CD4-positive, alpha-beta memory T cell (primary cell): ENCODE measurements at regions not wholly inside any gene's neighbourhood (a gene's known extent, or its start where the extent isn't known, plus 50 kb on each side); places are given as distances from the start of the nearest gene placed in this dataset.

Experiments
- CTCF ChIA-PET: fragments of 350-600 bp; sonication (Branson Sonifier 250); formaldehyde crosslinking; loops from one replicate; lab custom pipeline; 2021; ENCODE audit warnings: inconsistent platforms; ENCODE audit not compliant: partially characterized antibody; lab: Charles Lee
- POLR2A ChIA-PET: fragments of 350-600 bp; sonication (Branson Sonifier 250); formaldehyde crosslinking; loops from one replicate; lab custom pipeline; 2021; ENCODE audit not compliant: partially characterized antibody; lab: Charles Lee
- DNase-seq, 5 donors: peaks; one replicate each; pipeline versions ENCODE4 v3.0.0 to v3.0.0-alpha.2; 2020 to 2022; ENCODE audit warnings: mixed read lengths in 1 of 5
- H3K27ac ChIP-seq: one replicate; pipeline ENCODE4 v1.7.0; 2013; ENCODE audit warnings: low read depth, low read length
- H3K27me3 ChIP-seq: 2 replicates; pipeline ENCODE4 v1.7.0; 2013; ENCODE audit warnings: mild to moderate bottlenecking, low read length, moderate library complexity; ENCODE audit not compliant: insufficient read depth
- H3K36me3 ChIP-seq: 2 replicates; pipeline ENCODE4 v1.7.0; 2013; ENCODE audit warnings: mild to moderate bottlenecking, low read length, moderate library complexity; ENCODE audit not compliant: insufficient read depth
- H3K4me1 ChIP-seq: 2 replicates; pipeline ENCODE4 v1.7.0; 2013; ENCODE audit warnings: mild to moderate bottlenecking, low read length, moderate library complexity; ENCODE audit not compliant: insufficient read depth
- H3K4me3 ChIP-seq, 2 donors: one replicate each; pipeline ENCODE4 v1.7.0; 2013; ENCODE audit warnings: low read length in 2 of 2, mild to moderate bottlenecking in 1 of 2
- H3K9me3 ChIP-seq, 2 donors: one replicate each; pipeline ENCODE4 v1.7.0; 2013; ENCODE audit warnings: low read length in 2 of 2, control low read depth in 1 of 2; ENCODE audit not compliant: control insufficient read depth in 1 of 2
- H3K27ac Mint-ChIP-seq, 7 donors: one replicate each; pipeline ENCODE4 v1.8.0; 2020 to 2021; ENCODE audit warnings: mixed read lengths in 7 of 7, mild to moderate bottlenecking in 6 of 7, inconsistent platforms in 3 of 7, moderate library complexity in 3 of 7
- H3K27me3 Mint-ChIP-seq, 2 donors: one replicate each; pipeline ENCODE4 v1.8.0; 2020 to 2021; ENCODE audit warnings: mixed read lengths in 2 of 2
- H3K36me3 Mint-ChIP-seq, 2 donors: one replicate each; pipeline ENCODE4 v1.8.0; 2020 to 2021; ENCODE audit warnings: mixed read lengths in 2 of 2, inconsistent platforms in 1 of 2, mild to moderate bottlenecking in 1 of 2
- H3K4me1 Mint-ChIP-seq, 4 donors: one replicate each; pipeline ENCODE4 v1.8.0; 2020 to 2021; ENCODE audit warnings: mixed read lengths in 4 of 4, mild to moderate bottlenecking in 1 of 4
- H3K4me3 Mint-ChIP-seq, 8 donors: one replicate each; pipeline ENCODE4 v1.8.0; 2020 to 2021; ENCODE audit warnings: mixed read lengths in 8 of 8, mild to moderate bottlenecking in 7 of 8, moderate library complexity in 6 of 8, inconsistent platforms in 3 of 8
- H3K9me3 Mint-ChIP-seq, 8 donors: one replicate each; pipeline ENCODE4 v1.8.0; 2020 to 2021; ENCODE audit warnings: mixed read lengths in 8 of 8, mild to moderate bottlenecking in 5 of 8, inconsistent platforms in 3 of 8, moderate library complexity in 1 of 8
- intact Hi-C: fragments of 100-400 bp; cut with micrococcal nuclease; formaldehyde crosslinking; loops from one replicate; pipeline ENCODE4 v1.15.1; 2023

DNA sequence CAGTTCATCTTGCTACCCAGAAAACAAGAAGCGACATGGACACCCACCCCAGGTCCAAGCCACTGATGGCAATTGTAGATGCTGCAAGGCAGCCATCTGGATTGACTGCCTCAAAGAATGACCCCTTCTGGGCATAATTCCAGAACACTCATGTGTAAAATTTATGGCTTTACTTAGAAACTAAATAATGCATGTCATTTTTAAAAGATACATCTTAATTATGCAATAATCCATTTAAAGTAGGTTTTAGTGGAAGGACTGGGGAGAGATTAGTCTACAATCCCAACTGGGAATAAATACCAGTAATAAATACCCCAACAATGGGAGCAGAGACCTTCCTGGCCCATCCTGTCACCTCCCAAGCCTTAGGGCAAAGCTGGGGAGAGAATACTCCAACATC lies 247.7 kb downstream of the SS18 start:
- no peak overlapping the region for H3K27ac ChIP-seq
- Mint-ChIP-seq H3K27ac (no peak overlapping the region), H3K4me3 (no peak overlapping the region), H3K9me3 (no peaks in the 10 kb centered on the region), H3K36me3 (no peaks in the 10 kb centered on the region), H3K27me3 (peaks cover 1 to 2% of the 10 kb centered on the region in 2 donors), H3K4me1 (peaks cover 2 to 6% (median 4%) of the 10 kb centered on the region in 4 donors)
- H3K27me3 ChIP-seq, result no peaks in the 10 kb centered on the region
- intact Hi-C loops, result no loop called here
- H3K9me3 ChIP-seq, result no peaks in the 10 kb centered on the region
- POLR2A ChIA-PET, result no interaction called here
- no peak overlapping the region for H3K4me3 ChIP-seq
- H3K36me3 ChIP-seq, result no peaks in the 10 kb centered on the region
- CTCF ChIA-PET, result no interaction called here
- no peak for DNase-seq
- no peaks in the 10 kb centered on the region for H3K4me1 ChIP-seq

DNA sequence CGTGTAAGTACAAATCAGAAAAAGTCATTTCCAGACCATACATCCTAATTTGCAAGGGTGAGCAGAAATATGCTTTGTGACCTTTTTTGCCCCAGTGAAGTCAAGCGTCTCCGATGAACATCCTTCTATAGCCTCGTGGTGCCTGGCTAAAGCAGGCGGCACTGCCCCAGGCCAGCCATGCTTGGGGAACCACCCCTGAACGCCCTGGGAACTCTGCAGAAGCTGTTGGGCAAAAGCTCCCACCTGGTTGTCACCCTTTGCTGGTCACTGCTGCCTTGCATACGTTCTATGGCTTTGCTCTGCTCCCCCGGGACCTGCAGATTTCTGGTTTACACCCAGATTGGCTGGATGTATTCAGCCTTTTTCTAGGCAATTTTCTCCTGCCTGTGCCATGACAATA lies 256.4 kb downstream of the SS18 start:
- no peaks in the 10 kb centered on the region for H3K4me1 Mint-ChIP-seq
- no peaks in the 10 kb centered on the region for H3K36me3 Mint-ChIP-seq
- H3K4me3 Mint-ChIP-seq, result no peak overlapping the region
- CTCF ChIA-PET, result no interaction called here
- H3K27ac Mint-ChIP-seq, result no peak overlapping the region
- intact Hi-C loops, result no loop called here
- no peak for DNase-seq
- Histone ChIP-seq H3K9me3 (no peaks in the 10 kb centered on the region), H3K4me3 (no peak overlapping the region), H3K27ac (no peak overlapping the region), H3K4me1 (no peaks in the 10 kb centered on the region), H3K36me3 (no peaks in the 10 kb centered on the region), H3K27me3 (no peaks in the 10 kb centered on the region)
- H3K27me3 Mint-ChIP-seq, result peaks cover 4 to 6% of the 10 kb centered on the region in 2 donors
- H3K9me3 Mint-ChIP-seq, result no peaks in the 10 kb centered on the region
- POLR2A ChIA-PET, result no interaction called here

DNA sequence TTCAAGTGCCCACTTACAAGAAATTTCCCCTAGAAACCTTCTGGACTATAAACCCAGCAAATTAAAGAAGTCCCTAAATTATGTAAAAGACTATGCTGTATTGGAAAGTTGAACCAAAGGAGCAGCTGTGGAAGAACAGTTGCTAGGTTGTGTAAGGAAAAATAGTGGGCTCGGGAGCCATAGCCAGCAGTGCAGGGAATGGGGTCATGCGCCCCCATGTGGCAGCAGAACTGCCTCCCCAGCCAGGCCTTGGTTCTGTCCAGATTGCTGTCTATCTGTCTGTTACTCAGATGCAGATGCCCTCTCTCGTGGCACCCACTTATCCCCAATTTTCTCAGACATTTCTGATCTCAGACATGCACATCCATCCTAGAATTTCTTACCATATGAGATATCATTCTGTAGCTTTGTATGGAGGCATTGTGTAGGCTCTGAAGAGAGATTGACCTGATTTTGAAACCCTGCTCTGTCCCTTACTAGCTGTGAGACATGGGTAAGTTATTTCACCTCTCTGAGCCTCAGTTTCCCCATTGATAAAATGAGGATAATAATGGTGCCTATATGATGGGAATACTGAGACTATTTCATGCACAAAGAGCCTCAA lies 258.3 kb downstream of the SS18 start:
- no peak overlapping the region for H3K4me3 ChIP-seq
- no peak overlapping the region for H3K27ac ChIP-seq
- no peak overlapping the region for H3K27ac Mint-ChIP-seq
- no peak overlapping the region for H3K4me3 Mint-ChIP-seq
- DNase-seq, result no peak
- no peaks in the 10 kb centered on the region for H3K36me3 Mint-ChIP-seq
- no peaks in the 10 kb centered on the region for H3K27me3 ChIP-seq
- intact Hi-C loops, result no loop called here
- no peaks in the 10 kb centered on the region for H3K4me1 Mint-ChIP-seq
- peaks cover 6% of the 10 kb centered on the region in 2 donors for H3K27me3 Mint-ChIP-seq
- H3K9me3 Mint-ChIP-seq, result peaks cover 0 to 1% (median 0%) of the 10 kb centered on the region in 8 donors
- H3K36me3 ChIP-seq, result no peaks in the 10 kb centered on the region
- H3K4me1 ChIP-seq, result no peaks in the 10 kb centered on the region
- no peaks in the 10 kb centered on the region for H3K9me3 ChIP-seq
- ChIA-PET POLR2A (no interaction called here), CTCF (no interaction called here)

DNA sequence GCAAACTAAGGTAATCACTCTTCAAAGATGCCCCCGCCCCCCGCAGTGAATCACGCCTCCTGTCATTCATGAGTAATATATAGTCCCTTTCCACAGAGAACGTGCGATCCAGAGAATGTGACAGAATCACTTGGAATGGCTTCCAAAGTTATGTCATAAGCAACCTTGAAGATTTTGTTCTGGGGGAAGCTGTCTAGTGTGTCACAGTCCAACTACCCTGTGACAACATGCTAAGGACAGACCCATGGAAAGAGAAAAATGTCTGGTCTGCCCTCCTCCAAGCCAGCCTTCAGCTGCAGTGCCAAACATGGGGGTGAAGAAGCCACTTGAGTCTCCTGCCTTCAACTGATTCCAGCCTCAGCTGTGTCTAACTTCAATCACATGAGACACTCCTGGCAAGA lies 259.1 kb downstream of the SS18 start:
- intact Hi-C loops, result no loop called here

DNA sequence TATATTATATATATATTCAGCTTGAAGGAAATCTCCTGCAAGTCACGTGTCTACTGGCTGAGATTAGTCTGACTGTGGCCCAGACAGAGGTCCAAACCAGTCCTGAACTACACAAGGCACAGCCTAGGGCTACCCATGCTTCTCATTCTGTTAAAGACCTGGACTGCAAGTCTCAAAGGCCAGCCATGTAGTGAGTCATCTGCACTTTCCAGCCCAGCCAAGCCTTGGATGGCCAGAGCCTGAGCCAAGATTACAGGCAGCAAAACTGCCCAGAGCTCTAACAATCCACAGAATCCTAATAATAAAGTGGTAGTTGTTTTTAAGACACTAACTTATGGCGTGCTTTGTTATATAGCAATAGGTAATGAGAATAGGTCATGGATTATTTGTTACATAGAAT lies 259.6 kb downstream of the SS18 start:
- Histone ChIP-seq H3K36me3 (no peaks in the 10 kb centered on the region), H3K27ac (no peak overlapping the region), H3K27me3 (no peaks in the 10 kb centered on the region), H3K4me3 (no peak overlapping the region), H3K4me1 (no peaks in the 10 kb centered on the region), H3K9me3 (no peaks in the 10 kb centered on the region)
- no peak overlapping the region for H3K4me3 Mint-ChIP-seq
- ChIA-PET POLR2A (no interaction called here), CTCF (no interaction called here)
- H3K36me3 Mint-ChIP-seq, result no peaks in the 10 kb centered on the region
- H3K4me1 Mint-ChIP-seq, result no peaks in the 10 kb centered on the region
- H3K9me3 Mint-ChIP-seq, result peaks cover 0 to 1% (median 0%) of the 10 kb centered on the region in 8 donors
- peaks cover 1 to 6% of the 10 kb centered on the region in 2 donors for H3K27me3 Mint-ChIP-seq
- intact Hi-C loops, result no loop called here
- no peak overlapping the region for H3K27ac Mint-ChIP-seq
- no peak for DNase-seq

More for the DNA sequence above, 259.1 kb downstream of the SS18 start:
- Mint-ChIP-seq H3K9me3 (peaks cover 0 to 1% (median 0%) of the 10 kb centered on the region in 8 donors), H3K27ac (no peak overlapping the region), H3K4me3 (no peak overlapping the region), H3K36me3 (no peaks in the 10 kb centered on the region), H3K4me1 (no peaks in the 10 kb centered on the region), H3K27me3 (peaks cover 1 to 6% of the 10 kb centered on the region in 2 donors)
- Histone ChIP-seq H3K27ac (no peak overlapping the region), H3K9me3 (no peaks in the 10 kb centered on the region), H3K4me1 (no peaks in the 10 kb centered on the region), H3K4me3 (no peak overlapping the region), H3K36me3 (no peaks in the 10 kb centered on the region), H3K27me3 (no peaks in the 10 kb centered on the region)
- ChIA-PET CTCF (no interaction called here), POLR2A (no interaction called here)
- no peak for DNase-seq

- no peak overlapping the region for H3K27ac ChIP-seq
- H3K4me1 ChIP-seq, result no peaks in the 10 kb centered on the region
- no peaks in the 10 kb centered on the region for H3K4me1 Mint-ChIP-seq
- peaks cover 3 to 6% of the 10 kb centered on the region in 2 donors for H3K27me3 Mint-ChIP-seq
- no peak overlapping the region for H3K4me3 Mint-ChIP-seq
- H3K9me3 ChIP-seq, result no peaks in the 10 kb centered on the region
- no peak for DNase-seq
- H3K36me3 Mint-ChIP-seq, result no peaks in the 10 kb centered on the region
- no peak overlapping the region for H3K27ac Mint-ChIP-seq
- H3K4me3 ChIP-seq, result no peak overlapping the region
- ChIA-PET POLR2A (no interaction called here), CTCF (no interaction called here)
- intact Hi-C loops, result no loop called here
- H3K36me3 ChIP-seq, result no peaks in the 10 kb centered on the region
- H3K27me3 ChIP-seq, result no peaks in the 10 kb centered on the region
- peaks cover 0 to 2% (median 0%) of the 10 kb centered on the region in 8 donors for H3K9me3 Mint-ChIP-seq
Measured at GRCh38 chr18:25827961-25828561, 262.4 kb downstream of the SS18 start.

GRCh38 chr18:25827228-25827627 lies 263.2 kb downstream of the SS18 start:
- Histone ChIP-seq H3K27me3 (no peaks in the 10 kb centered on the region), H3K27ac (no peak overlapping the region), H3K9me3 (no peaks in the 10 kb centered on the region), H3K4me3 (no peak overlapping the region), H3K4me1 (no peaks in the 10 kb centered on the region), H3K36me3 (no peaks in the 10 kb centered on the region)
- H3K27me3 Mint-ChIP-seq, result peaks cover 3 to 6% of the 10 kb centered on the region in 2 donors
- peaks cover 0 to 2% (median 0%) of the 10 kb centered on the region in 8 donors for H3K9me3 Mint-ChIP-seq
- no peak overlapping the region for H3K4me3 Mint-ChIP-seq
- intact Hi-C loops, result no loop called here
- H3K36me3 Mint-ChIP-seq, result no peaks in the 10 kb centered on the region
- no peak overlapping the region for H3K27ac Mint-ChIP-seq
- DNase-seq, result no peak
- ChIA-PET CTCF (no interaction called here), POLR2A (no interaction called here)
- H3K4me1 Mint-ChIP-seq, result no peaks in the 10 kb centered on the region
